GM12865 (cell line): ENCODE measurements at regions not wholly inside any gene's neighbourhood (a gene's known extent, or its start where the extent isn't known, plus 50 kb on each side); places are given as distances from the start of the nearest gene placed in this dataset.

ENCODE experiments used
- DNase-seq: peaks from one replicate; pipeline ENCODE4 v3.0.0; 2010; ENCODE audit warnings: low read depth
- H3K4me3 ChIP-seq: 2 replicates; pipeline ENCODE4 v1.5.1; 2011; ENCODE audit warnings: mild to moderate bottlenecking, low read depth, low read length, control low read depth
- TF ChIP-seq, protein P1 (sequence below): IDR thresholded peaks from 2 replicates; pipeline ENCODE4 v1.5.1; 2011; ENCODE audit warnings: low read length, control low read depth, low read depth, inconsistent platforms; ENCODE audit not compliant: insufficient read depth; ENCODE audit errors: missing control alignments

DNA sequence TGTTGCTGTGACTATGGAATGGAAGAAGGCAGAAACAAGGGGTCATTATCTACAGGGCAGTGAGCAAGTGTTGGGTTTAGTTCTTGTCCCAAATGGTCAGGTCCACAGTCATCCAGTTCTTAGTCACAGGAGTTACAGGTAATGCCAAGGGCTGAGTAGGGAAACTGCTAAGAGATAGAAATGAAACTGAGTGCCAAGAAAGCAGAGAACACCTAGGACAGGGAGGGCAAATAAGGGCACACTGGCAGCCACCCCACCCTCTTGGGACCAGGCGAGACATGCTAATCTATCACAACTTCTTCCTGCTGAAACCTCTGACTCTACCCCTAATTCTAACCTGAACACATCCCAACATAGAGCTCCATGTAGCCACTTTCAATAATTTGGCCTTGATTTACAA lies 103.2 kb downstream of the KLF4 start:
- H3K4me3 ChIP-seq = no peak overlapping the region
- TF ChIP-seq, protein P1, sequence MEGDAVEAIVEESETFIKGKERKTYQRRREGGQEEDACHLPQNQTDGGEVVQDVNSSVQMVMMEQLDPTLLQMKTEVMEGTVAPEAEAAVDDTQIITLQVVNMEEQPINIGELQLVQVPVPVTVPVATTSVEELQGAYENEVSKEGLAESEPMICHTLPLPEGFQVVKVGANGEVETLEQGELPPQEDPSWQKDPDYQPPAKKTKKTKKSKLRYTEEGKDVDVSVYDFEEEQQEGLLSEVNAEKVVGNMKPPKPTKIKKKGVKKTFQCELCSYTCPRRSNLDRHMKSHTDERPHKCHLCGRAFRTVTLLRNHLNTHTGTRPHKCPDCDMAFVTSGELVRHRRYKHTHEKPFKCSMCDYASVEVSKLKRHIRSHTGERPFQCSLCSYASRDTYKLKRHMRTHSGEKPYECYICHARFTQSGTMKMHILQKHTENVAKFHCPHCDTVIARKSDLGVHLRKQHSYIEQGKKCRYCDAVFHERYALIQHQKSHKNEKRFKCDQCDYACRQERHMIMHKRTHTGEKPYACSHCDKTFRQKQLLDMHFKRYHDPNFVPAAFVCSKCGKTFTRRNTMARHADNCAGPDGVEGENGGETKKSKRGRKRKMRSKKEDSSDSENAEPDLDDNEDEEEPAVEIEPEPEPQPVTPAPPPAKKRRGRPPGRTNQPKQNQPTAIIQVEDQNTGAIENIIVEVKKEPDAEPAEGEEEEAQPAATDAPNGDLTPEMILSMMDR = no peak
- DNase-seq = no peak
